Neural progenitor cell (in vitro differentiated cells): ENCODE measurements at regions not wholly inside any gene's neighbourhood (a gene's known extent, or its start where the extent isn't known, plus 50 kb on each side); places are given as distances from the start of the nearest gene placed in this dataset.

Source experiments
- EZH2 ChIP-seq: fragments of 200-600 bp; sonication (generic); IDR thresholded peaks from 2 replicates; pipeline ENCODE4 v1.6.1; 2017; ENCODE audit warnings: antibody characterized with exemption, mild to moderate bottlenecking, moderate library complexity
- TF ChIP-seq, protein P1 (sequence below): fragments of 200-600 bp; sonication (generic); IDR thresholded peaks from 2 replicates; pipeline ENCODE4 v1.5.1; 2017; ENCODE audit warnings: antibody characterized with exemption, mild to moderate bottlenecking

GRCh38 chr18:78424403-78425018 lies 555.1 kb upstream of the SALL3 start:
- TF ChIP-seq, protein P1, sequence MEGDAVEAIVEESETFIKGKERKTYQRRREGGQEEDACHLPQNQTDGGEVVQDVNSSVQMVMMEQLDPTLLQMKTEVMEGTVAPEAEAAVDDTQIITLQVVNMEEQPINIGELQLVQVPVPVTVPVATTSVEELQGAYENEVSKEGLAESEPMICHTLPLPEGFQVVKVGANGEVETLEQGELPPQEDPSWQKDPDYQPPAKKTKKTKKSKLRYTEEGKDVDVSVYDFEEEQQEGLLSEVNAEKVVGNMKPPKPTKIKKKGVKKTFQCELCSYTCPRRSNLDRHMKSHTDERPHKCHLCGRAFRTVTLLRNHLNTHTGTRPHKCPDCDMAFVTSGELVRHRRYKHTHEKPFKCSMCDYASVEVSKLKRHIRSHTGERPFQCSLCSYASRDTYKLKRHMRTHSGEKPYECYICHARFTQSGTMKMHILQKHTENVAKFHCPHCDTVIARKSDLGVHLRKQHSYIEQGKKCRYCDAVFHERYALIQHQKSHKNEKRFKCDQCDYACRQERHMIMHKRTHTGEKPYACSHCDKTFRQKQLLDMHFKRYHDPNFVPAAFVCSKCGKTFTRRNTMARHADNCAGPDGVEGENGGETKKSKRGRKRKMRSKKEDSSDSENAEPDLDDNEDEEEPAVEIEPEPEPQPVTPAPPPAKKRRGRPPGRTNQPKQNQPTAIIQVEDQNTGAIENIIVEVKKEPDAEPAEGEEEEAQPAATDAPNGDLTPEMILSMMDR, result no peak
- no peak for TF ChIP-seq EZH2
